Smooth muscle cell (in vitro differentiated cells): ENCODE measurements at regions not wholly inside any gene's neighbourhood (a gene's known extent, or its start where the extent isn't known, plus 50 kb on each side); places are given as distances from the start of the nearest gene placed in this dataset.
"Not testable (repeated sequence)": the region's sequence is repeated elsewhere in the genome, so short reads cannot be mapped to it uniquely, and the experiment has no call there.

Experiments
- DNase-seq: peaks from one replicate; lab custom pipeline; 2025; ENCODE audit not compliant: unreplicated experiment; lab: John Stamatoyannopoulos, UW
- H2AFZ ChIP-seq: fragments of 200-600 bp; sonication (generic); 2 replicates; pipeline ENCODE4 v1.6.0; 2016; ENCODE audit warnings: antibody characterized with exemption, low read depth, mild to moderate bottlenecking
- H3F3A ChIP-seq: fragments of 200-600 bp; sonication (generic); 2 replicates; pipeline ENCODE4 v1.6.0; 2017; ENCODE audit warnings: antibody characterized with exemption, low read depth
- H3K27ac ChIP-seq: fragments of 200-600 bp; sonication (generic); 2 replicates; pipeline ENCODE4 v1.5.1; 2016; ENCODE audit warnings: low read depth, mild to moderate bottlenecking
- H3K27me3 ChIP-seq: fragments of 200-600 bp; sonication (generic); 2 replicates; pipeline ENCODE4 v1.6.1; 2016; ENCODE audit warnings: low read depth, mild to moderate bottlenecking
- H3K36me3 ChIP-seq: fragments of 200-600 bp; sonication (generic); 2 replicates; pipeline ENCODE4 v1.5.1; 2016; ENCODE audit warnings: low read depth
- H3K4me1 ChIP-seq: fragments of 200-600 bp; sonication (generic); 2 replicates; pipeline ENCODE4 v1.5.1; 2016; ENCODE audit warnings: low read depth
- H3K4me2 ChIP-seq: fragments of 200-600 bp; sonication (generic); 2 replicates; pipeline ENCODE4 v1.6.0; 2016; ENCODE audit warnings: mild to moderate bottlenecking
- H3K4me3 ChIP-seq: fragments of 200-600 bp; sonication (generic); 2 replicates; pipeline ENCODE4 v1.5.1; 2016; ENCODE audit warnings: mild to moderate bottlenecking
- H3K79me2 ChIP-seq: fragments of 200-600 bp; sonication (generic); 2 replicates; pipeline ENCODE4 v1.6.0; 2016; ENCODE audit warnings: low read depth, mild to moderate bottlenecking
- H3K9ac ChIP-seq: fragments of 200-600 bp; sonication (generic); 2 replicates; pipeline ENCODE4 v1.6.0; 2016; ENCODE audit warnings: low read depth
- H3K9me3 ChIP-seq: fragments of 200-600 bp; sonication (generic); replicated peaks from 2 replicates; pipeline ENCODE4 v1.5.1; 2016; ENCODE audit warnings: low read depth
- H4K20me1 ChIP-seq: fragments of 200-600 bp; sonication (generic); 2 replicates; pipeline ENCODE4 v1.6.0; 2016; ENCODE audit warnings: low read depth
- WGBS: methylation state at CpG from one replicate; pipeline ENCODE4 v1.1.7; 2016; ENCODE audit warnings: low lambda C conversion rate; 5-methylcytosine and 5-hydroxymethylcytosine counted together
- TF ChIP-seq, protein P1 (sequence below): fragments of 200-600 bp; sonication (generic); IDR thresholded peaks from 2 replicates; pipeline ENCODE4 v1.5.1; 2017; ENCODE audit warnings: borderline replicate concordance, mild to moderate bottlenecking, antibody characterized with exemption; ENCODE audit not compliant: insufficient read depth, poor library complexity, severe bottlenecking

DNA sequence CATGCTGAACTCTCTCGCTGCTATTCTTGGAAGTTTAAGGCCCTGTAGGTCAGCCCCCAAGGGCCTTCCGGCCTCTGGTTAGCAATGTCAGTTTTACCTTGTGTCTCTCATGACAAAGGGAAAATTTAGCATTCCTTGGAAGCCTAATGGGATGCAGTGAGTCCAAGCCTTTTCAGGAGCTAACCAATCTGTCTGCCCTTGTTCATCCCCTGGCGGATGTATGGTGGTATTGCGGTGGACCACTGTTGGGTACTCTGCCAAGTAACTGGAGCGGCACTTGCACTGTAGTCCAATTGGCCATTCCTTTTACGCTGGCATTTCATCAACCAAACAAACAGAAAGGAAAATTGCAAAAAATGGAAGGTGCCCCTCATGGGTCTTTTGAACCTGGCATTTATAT, 318.4 kb upstream of the NMUR2 start:
- H3F3A ChIP-seq, result no peaks in the 10 kb centered on the region
- H4K20me1 ChIP-seq, result no peaks in the 10 kb centered on the region
- TF ChIP-seq, protein P1, sequence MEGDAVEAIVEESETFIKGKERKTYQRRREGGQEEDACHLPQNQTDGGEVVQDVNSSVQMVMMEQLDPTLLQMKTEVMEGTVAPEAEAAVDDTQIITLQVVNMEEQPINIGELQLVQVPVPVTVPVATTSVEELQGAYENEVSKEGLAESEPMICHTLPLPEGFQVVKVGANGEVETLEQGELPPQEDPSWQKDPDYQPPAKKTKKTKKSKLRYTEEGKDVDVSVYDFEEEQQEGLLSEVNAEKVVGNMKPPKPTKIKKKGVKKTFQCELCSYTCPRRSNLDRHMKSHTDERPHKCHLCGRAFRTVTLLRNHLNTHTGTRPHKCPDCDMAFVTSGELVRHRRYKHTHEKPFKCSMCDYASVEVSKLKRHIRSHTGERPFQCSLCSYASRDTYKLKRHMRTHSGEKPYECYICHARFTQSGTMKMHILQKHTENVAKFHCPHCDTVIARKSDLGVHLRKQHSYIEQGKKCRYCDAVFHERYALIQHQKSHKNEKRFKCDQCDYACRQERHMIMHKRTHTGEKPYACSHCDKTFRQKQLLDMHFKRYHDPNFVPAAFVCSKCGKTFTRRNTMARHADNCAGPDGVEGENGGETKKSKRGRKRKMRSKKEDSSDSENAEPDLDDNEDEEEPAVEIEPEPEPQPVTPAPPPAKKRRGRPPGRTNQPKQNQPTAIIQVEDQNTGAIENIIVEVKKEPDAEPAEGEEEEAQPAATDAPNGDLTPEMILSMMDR, result no peak
- H3K79me2 ChIP-seq, result no peaks in the 10 kb centered on the region
- H3K27ac ChIP-seq, result no peak overlapping the region
- H3K36me3 ChIP-seq, result no peaks in the 10 kb centered on the region
- H3K4me2 ChIP-seq, result no peak overlapping the region
- H3K9ac ChIP-seq, result no peak overlapping the region
- no peak overlapping the region for H2AFZ ChIP-seq
- H3K27me3 ChIP-seq, result no peaks in the 10 kb centered on the region
- no peak for DNase-seq
- H3K4me3 ChIP-seq, result no peak overlapping the region
- H3K9me3 ChIP-seq, result no peaks in the 10 kb centered on the region
- WGBS, result 79% methylated on average over 6 of the region's 6 CpGs
- no peaks in the 10 kb centered on the region for H3K4me1 ChIP-seq

- Histone ChIP-seq H3K27me3 (no peaks in the 10 kb centered on the region), H3K9ac (no peak overlapping the region), H3K4me3 (no peak overlapping the region), H3K9me3 (no peaks in the 10 kb centered on the region), H3K79me2 (no peaks in the 10 kb centered on the region), H3K4me1 (no peaks in the 10 kb centered on the region), H3K4me2 (no peak overlapping the region), H2AFZ (no peak overlapping the region), H3K27ac (no peak overlapping the region), H4K20me1 (no peaks in the 10 kb centered on the region), H3K36me3 (no peaks in the 10 kb centered on the region), H3F3A (no peaks in the 10 kb centered on the region)
- 97% methylated on average over 3 of the region's 3 CpGs for WGBS
- TF ChIP-seq, protein P1, result no peak
- DNase-seq, result no peak
These were observed 325.1 kb upstream of the NMUR2 start for GRCh38 chr5:152730176-152730575.

GRCh38 chr5:152736906-152737305, 331.8 kb upstream of the NMUR2 start:
- no peak overlapping the region for H3K27ac ChIP-seq
- no peaks in the 10 kb centered on the region for H4K20me1 ChIP-seq
- H3K4me2 ChIP-seq, result no peak overlapping the region
- TF ChIP-seq, protein P1, result no peak
- no peaks in the 10 kb centered on the region for H3K4me1 ChIP-seq
- no peaks in the 10 kb centered on the region for H3F3A ChIP-seq
- H3K4me3 ChIP-seq, result no peak overlapping the region
- H2AFZ ChIP-seq, result no peak overlapping the region
- WGBS, result 84% methylated on average over 4 of the region's 4 CpGs
- H3K27me3 ChIP-seq, result no peaks in the 10 kb centered on the region
- peaks cover 6% of the 10 kb centered on the region for H3K9me3 ChIP-seq
- DNase-seq, result no peak
- no peaks in the 10 kb centered on the region for H3K36me3 ChIP-seq
- H3K79me2 ChIP-seq, result no peaks in the 10 kb centered on the region
- H3K9ac ChIP-seq, result no peak overlapping the region

DNA sequence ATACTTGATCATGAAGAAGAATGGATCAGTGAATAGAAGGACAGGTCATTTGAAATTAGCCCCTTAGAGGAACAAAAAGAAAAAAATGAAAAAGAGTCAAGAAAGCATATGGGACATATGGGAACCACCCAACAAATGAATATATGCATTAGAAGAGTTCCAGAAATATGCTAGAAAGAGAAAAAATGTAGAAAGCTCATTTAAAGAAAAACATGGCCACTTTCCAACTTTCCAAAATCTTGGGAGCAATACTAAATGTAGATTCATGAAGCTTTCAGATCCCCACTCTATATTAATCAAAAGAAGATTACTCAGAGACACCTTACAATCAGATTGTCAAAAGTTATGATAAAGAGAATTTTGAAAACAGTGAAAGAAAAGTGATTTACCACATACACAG, 334.8 kb upstream of the NMUR2 start:
- H3K79me2 ChIP-seq, result no peaks in the 10 kb centered on the region

GRCh38 chr5:152741126-152741525, 336.0 kb upstream of the NMUR2 start:
- not testable (repeated sequence) for H3K4me1 ChIP-seq, H3K9me3 ChIP-seq, H2AFZ ChIP-seq, H3K9ac ChIP-seq, H3F3A ChIP-seq, H3K79me2 ChIP-seq, H4K20me1 ChIP-seq, H3K27me3 ChIP-seq, H3K27ac ChIP-seq, H3K4me3 ChIP-seq, DNase-seq, H3K36me3 ChIP-seq, H3K4me2 ChIP-seq
- WGBS, result 65% methylated on average over 10 of the region's 10 CpGs

More for the DNA sequence above, 334.8 kb upstream of the NMUR2 start:
- no peaks in the 10 kb centered on the region for H3K27me3 ChIP-seq
- no peak overlapping the region for H3K4me2 ChIP-seq
- H2AFZ ChIP-seq, result no peak overlapping the region
- H3K9me3 ChIP-seq, result peaks cover 6% of the 10 kb centered on the region
- H3K9ac ChIP-seq, result no peak overlapping the region
- TF ChIP-seq, protein P1, result no peak
- H3K4me1 ChIP-seq, result no peaks in the 10 kb centered on the region
- H3K27ac ChIP-seq, result no peak overlapping the region
- no peaks in the 10 kb centered on the region for H3K36me3 ChIP-seq
- no peak for DNase-seq
- no peaks in the 10 kb centered on the region for H4K20me1 ChIP-seq
- no peak overlapping the region for H3K4me3 ChIP-seq
- no peaks in the 10 kb centered on the region for H3F3A ChIP-seq

- H3K36me3 ChIP-seq, H3K27me3 ChIP-seq, H3K27ac ChIP-seq, H3K9ac ChIP-seq, H3K4me1 ChIP-seq, H2AFZ ChIP-seq, H3K79me2 ChIP-seq, DNase-seq, H3K9me3 ChIP-seq, H3F3A ChIP-seq, H3K4me3 ChIP-seq, H3K4me2 ChIP-seq, H4K20me1 ChIP-seq: not testable (repeated sequence)
- 84% methylated on average over 6 of the region's 6 CpGs for WGBS
These were observed 382.7 kb upstream of the NMUR2 start for GRCh38 chr5:152787709-152788217.
